Activated naive CD4-positive, alpha-beta T cell treated with Interleukin-2 at 50 U/mL for 16 hours (primary cell): ENCODE measurements at regions not wholly inside any gene's neighbourhood (a gene's known extent, or its start where the extent isn't known, plus 50 kb on each side); places are given as distances from the start of the nearest gene placed in this dataset.

Source experiments
- DNase-seq: peaks from one replicate; pipeline ENCODE4 v3.0.0-alpha.2; 2020

- DNase-seq: no peak
Observed at GRCh38 chr2:172658945-172659344, 76.7 kb upstream of the RAPGEF4 start.

- no peak for DNase-seq
Observed at GRCh38 chr2:172662099-172662498, 73.5 kb upstream of the RAPGEF4 start.

- no peak for DNase-seq
Observed at GRCh38 chr2:172664766-172665165, 70.9 kb upstream of the RAPGEF4 start.

- no peak for DNase-seq
Observed at GRCh38 chr2:172667581-172668325, 67.9 kb upstream of the RAPGEF4 start.

GRCh38 chr2:172671501-172671900, 64.1 kb upstream of the RAPGEF4 start:
- no peak for DNase-seq

GRCh38 chr2:172672114-172672513, 63.5 kb upstream of the RAPGEF4 start:
- no peak for DNase-seq

GRCh38 chr2:172673056-172673683, 62.5 kb upstream of the RAPGEF4 start:
- no peak for DNase-seq

- peak; percentile 25 for DNase-seq
Observed at GRCh38 chr2:172674034-172674967, 61.3 kb upstream of the RAPGEF4 start.

- no peak for DNase-seq
Observed at GRCh38 chr2:172674968-172675303, 60.7 kb upstream of the RAPGEF4 start.

GRCh38 chr2:172677363-172677762, 58.3 kb upstream of the RAPGEF4 start:
- DNase-seq: no peak

- DNase-seq: no peak
Observed at GRCh38 chr2:172680436-172681068, 55.1 kb upstream of the RAPGEF4 start.

GRCh38 chr2:172685467-172685866, 50.2 kb upstream of the RAPGEF4 start:
- DNase-seq: no peak
